ENCODE measurements at regions not wholly inside any gene's neighbourhood (a gene's known extent, or its start where the extent isn't known, plus 50 kb on each side); places are given as distances from the start of the nearest gene placed in this dataset.

- Histone ChIP-seq H3K4me1 (no peaks in the 10 kb centered on the region), H3K4me2 (no peak overlapping the region), H3K9me3 (no peaks in the 10 kb centered on the region), H3K4me3 (no peak overlapping the region), H3K27ac (no peak overlapping the region)
- ChIA-PET CTCF (no interaction called here), POLR2A (no interaction called here)
- ATAC-seq = no peak
- no peak for FAIRE-seq
- DNase-seq (ENCODE audit: low read depth in 1 of 2, low spot score in 1 of 2) = no peak
- WGBS (ENCODE audit: missing lambda C conversion rate) = 21% methylated on average over 2 of the region's 2 CpGs
- TF ChIP-seq ZFP36 (IDR thresholded peaks at IDR 0.05; ENCODE audit: borderline replicate concordance, partially characterized antibody) = no peak
Observed at GRCh38 chr2:204362581-204362980, 182.7 kb upstream of the PARD3B start.

GRCh38 chr2:204363513-204363912, 181.8 kb upstream of the PARD3B start:
- POLR2A ChIA-PET = no interaction called here

GRCh38 chr2:204364860-204365535, 180.3 kb upstream of the PARD3B start:
- ATAC-seq (no peak), DNase-seq (ENCODE audit: low read depth in 1 of 2, low spot score in 1 of 2) (no peak)

More at GRCh38 chr2:204363513-204363912, 181.8 kb upstream of the PARD3B start:
- 64% methylated on average over 2 of the region's 2 CpGs for WGBS (ENCODE audit: missing lambda C conversion rate)
- Histone ChIP-seq H3K27ac (no peak overlapping the region), H3K9me3 (no peaks in the 10 kb centered on the region), H3K4me1 (no peaks in the 10 kb centered on the region), H3K4me3 (no peak overlapping the region), H3K4me2 (no peak overlapping the region)
- DNase-seq (ENCODE audit: low read depth in 1 of 2, low spot score in 1 of 2) (no peak), ATAC-seq (no peak), FAIRE-seq (no peak)
- TF ChIP-seq RCOR1 (IDR thresholded peaks at IDR 0.05; ENCODE audit: low read depth, low read length) (no peak), KDM1A (IDR thresholded peaks at IDR 0.05; ENCODE audit: low read depth) (no peak), BCL3 (IDR thresholded peaks at IDR 0.05) (no peak), CHD2 (IDR thresholded peaks at IDR 0.05; ENCODE audit: low read length, partially characterized antibody) (no peak), HES2 (IDR thresholded peaks at IDR 0.05) (no peak), MAFK (IDR thresholded peaks at IDR 0.05; ENCODE audit: partially characterized antibody) (no peak), HOXA7 (CRISPR knock-in tag; IDR thresholded peaks at IDR 0.05) (no peak), SMC3 (IDR thresholded peaks at IDR 0.05) (no peak), SREBF2 (IDR thresholded peaks at IDR 0.05) (no peak), HEYL (CRISPR knock-in tag; IDR thresholded peaks at IDR 0.05) (no peak), TFCP2L1 (CRISPR knock-in tag; IDR thresholded peaks at IDR 0.05) (no peak), HDAC2 (IDR thresholded peaks at IDR 0.05) (no peak)
- CTCF ChIA-PET = interaction anchor here (1.6 kb wide), 1 partner anchor 8 kb away, joined by 3 read pairs; no protein-coding TSS in a partner anchor

More at GRCh38 chr2:204364860-204365535, 180.3 kb upstream of the PARD3B start:
- H3K4me2 ChIP-seq = no peak overlapping the region
- H3K9me3 ChIP-seq = no peaks in the 10 kb centered on the region
- no peaks in the 10 kb centered on the region for H3K4me1 ChIP-seq
- H3K4me3 ChIP-seq = no peak overlapping the region
- TF ChIP-seq HOXB13 (CRISPR knock-in tag; IDR thresholded peaks at IDR 0.05; ENCODE audit: low read depth) (no peak), CHD4 (IDR thresholded peaks at IDR 0.05; ENCODE audit: borderline replicate concordance) (no peak), RFX5 (IDR thresholded peaks at IDR 0.05) (no peak), HOXA7 (CRISPR knock-in tag; IDR thresholded peaks at IDR 0.05) (no peak), HOXB5 (CRISPR knock-in tag; IDR thresholded peaks at IDR 0.05) (no peak), HES2 (IDR thresholded peaks at IDR 0.05) (no peak), EHMT2 (IDR thresholded peaks at IDR 0.05; ENCODE audit: low read depth) (no peak), CTCF (IDR thresholded peaks at IDR 0.05) (no peak), ELK1 (IDR thresholded peaks at IDR 0.05; ENCODE audit: low read depth, low read length) (no peak), JUNB (IDR thresholded peaks at IDR 0.05) (no peak), GATA3 (IDR thresholded peaks at IDR 0.05; ENCODE audit: borderline replicate concordance) (no peak), PHF8 (IDR thresholded peaks at IDR 0.05; ENCODE audit: borderline replicate concordance, low read depth) (no peak), BHLHE40 (IDR thresholded peaks at IDR 0.05; ENCODE audit: low read depth, low read length) (no peak), POLR2A (IDR thresholded peaks at IDR 0.05; ENCODE audit: low read length) (no peak), CHD2 (IDR thresholded peaks at IDR 0.05; ENCODE audit: low read length, partially characterized antibody) (no peak)
- FAIRE-seq = no peak
- 83% methylated on average over 6 of the region's 6 CpGs for WGBS (ENCODE audit: missing lambda C conversion rate)
- H3K27ac ChIP-seq = no peak overlapping the region
- POLR2A ChIA-PET = no interaction called here
- CTCF ChIA-PET = interaction anchor here (0.7 to 1.6 kb wide), 3 partner anchors 9 to 260 kb away, joined by 3 read pairs; no protein-coding TSS in a partner anchor
